GM12878 (cell line): ENCODE measurements at regions not wholly inside any gene's neighbourhood (a gene's known extent, or its start where the extent isn't known, plus 50 kb on each side); places are given as distances from the start of the nearest gene placed in this dataset.

Experiments
- CHD4 ChIP-seq: fragments of 200-600 bp; sonication (generic); IDR thresholded peaks from 2 replicates; pipeline ENCODE4 v1.6.1; 2016; ENCODE audit warnings: mild to moderate bottlenecking
- CTCF ChIP-seq, 3 experiments: IDR thresholded peaks in 2 of 3; conservative IDR thresholded peaks in 1 of 3; 2 replicates each; pipeline ENCODE4 v1.5.1; 2011; ENCODE audit warnings: low read depth in 3 of 3, low read length in 3 of 3, mild to moderate bottlenecking in 3 of 3, control low read depth in 2 of 3, moderate library complexity in 2 of 3, inconsistent platforms in 1 of 3, mixed read lengths in 1 of 3; ENCODE audit not compliant: control insufficient read depth in 2 of 3, insufficient read depth in 1 of 3; ENCODE audit errors: extremely low read depth in 1 of 3
- FOXM1 ChIP-seq: IDR thresholded peaks from 2 replicates; pipeline ENCODE4 v1.6.1; 2012; ENCODE audit warnings: low read depth, mild to moderate bottlenecking, inconsistent platforms, low read length, moderate library complexity
- PBX3 ChIP-seq: IDR thresholded peaks from 2 replicates; pipeline ENCODE4 v1.6.1; 2011; ENCODE audit warnings: mild to moderate bottlenecking, low read depth, low read length, moderate library complexity; ENCODE audit not compliant: insufficient replicate concordance
- RFX5 ChIP-seq: IDR thresholded peaks from 2 replicates; pipeline ENCODE4 v1.6.1; 2011; ENCODE audit warnings: low read depth, low read length, improper control_type of control experiment

- no peak for TF ChIP-seq CTCF (IDR thresholded peaks at IDR 0.05 in 2 of 3, conservative IDR thresholded peaks at IDR 0.05 in 1 of 3; ENCODE audit: control insufficient read depth in 2 of 3, extremely low read depth in 1 of 3, insufficient read depth in 1 of 3, low read depth in 3 of 3, low read length in 3 of 3)
- no peak for TF ChIP-seq FOXM1
- TF ChIP-seq CHD4: no peak
- no peak for TF ChIP-seq RFX5
- TF ChIP-seq PBX3: no peak
These were observed 471.5 kb downstream of the PIK3C3 start for GRCh38 chr18:42426496-42427015.
